KG1 (cell line): ENCODE measurements at regions not wholly inside any gene's neighbourhood (a gene's known extent, or its start where the extent isn't known, plus 50 kb on each side); places are given as distances from the start of the nearest gene placed in this dataset.

Experiments
- DNase-seq: peaks from one replicate; lab custom pipeline; 2025; lab: John Stamatoyannopoulos, UW

GRCh38 chr11:109043315-109043714 is 378.4 kb downstream of the DDX10 start:
- no peak for DNase-seq

- no peak for DNase-seq
These were observed 375.6 kb upstream of the C11orf87 start for GRCh38 chr11:109046284-109046992.

GRCh38 chr11:109048098-109048497 is 373.9 kb upstream of the C11orf87 start:
- no peak for DNase-seq

GRCh38 chr11:109051200-109051599 is 370.8 kb upstream of the C11orf87 start:
- DNase-seq = no peak

GRCh38 chr11:109059402-109059801 is 362.6 kb upstream of the C11orf87 start:
- no peak for DNase-seq

GRCh38 chr11:109061394-109061793 is 360.6 kb upstream of the C11orf87 start:
- no peak for DNase-seq

GRCh38 chr11:109062445-109062844 is 359.5 kb upstream of the C11orf87 start:
- DNase-seq = no peak

- DNase-seq = no peak
These were observed 359.1 kb upstream of the C11orf87 start for GRCh38 chr11:109062871-109063270.

GRCh38 chr11:109064618-109065311 is 357.2 kb upstream of the C11orf87 start:
- DNase-seq = peak; percentile 41

GRCh38 chr11:109071262-109071661 is 350.7 kb upstream of the C11orf87 start:
- DNase-seq = no peak

GRCh38 chr11:109071712-109072524 is 350.1 kb upstream of the C11orf87 start:
- no peak for DNase-seq

GRCh38 chr11:109073032-109073822 is 348.8 kb upstream of the C11orf87 start:
- DNase-seq = no peak

GRCh38 chr11:109075976-109076375 is 346.0 kb upstream of the C11orf87 start:
- DNase-seq = no peak

- DNase-seq = no peak
These were observed 345.1 kb upstream of the C11orf87 start for GRCh38 chr11:109076870-109077269.

- DNase-seq = no peak
These were observed 344.6 kb upstream of the C11orf87 start for GRCh38 chr11:109077291-109077920.

- DNase-seq = no peak
These were observed 336.1 kb upstream of the C11orf87 start for GRCh38 chr11:109085708-109086373.

- no peak for DNase-seq
These were observed 335.1 kb upstream of the C11orf87 start for GRCh38 chr11:109086931-109087330.

GRCh38 chr11:109088086-109088485 is 333.9 kb upstream of the C11orf87 start:
- DNase-seq = no peak

- no peak for DNase-seq
These were observed 332.8 kb upstream of the C11orf87 start for GRCh38 chr11:109089144-109089543.

- DNase-seq = no peak
These were observed 328.6 kb upstream of the C11orf87 start for GRCh38 chr11:109093354-109093753.

- no peak for DNase-seq
These were observed 325.7 kb upstream of the C11orf87 start for GRCh38 chr11:109096266-109096665.
